H9 (cell line): ENCODE measurements at regions not wholly inside any gene's neighbourhood (a gene's known extent, or its start where the extent isn't known, plus 50 kb on each side); places are given as distances from the start of the nearest gene placed in this dataset.

ENCODE experiments used
- DNase-seq: peaks from one replicate; pipeline ENCODE4 v3.0.0-alpha.2; 2017
- H2AFZ ChIP-seq: one replicate; pipeline ENCODE4 v1.6.1; 2013; ENCODE audit warnings: mild to moderate bottlenecking, low read length, control low read depth, moderate library complexity
- H2AK5ac ChIP-seq: 2 replicates; pipeline ENCODE4 v1.6.1; 2013; ENCODE audit warnings: low read length, control low read depth, mixed read lengths; ENCODE audit not compliant: insufficient read length
- H2BK120ac ChIP-seq: one replicate; pipeline ENCODE4 v1.6.1; 2013; ENCODE audit warnings: low read depth, mild to moderate bottlenecking, low read length, control low read depth, inconsistent platforms; ENCODE audit not compliant: poor library complexity, severe bottlenecking
- H2BK12ac ChIP-seq: 2 replicates; pipeline ENCODE4 v1.6.1; 2013; ENCODE audit warnings: low read length, control low read depth, mixed read lengths, low read depth; ENCODE audit not compliant: insufficient read length
- H2BK15ac ChIP-seq: 2 replicates; pipeline ENCODE4 v1.6.1; 2013; ENCODE audit warnings: low read depth, low read length, control low read depth
- H2BK20ac ChIP-seq: one replicate; pipeline ENCODE4 v1.6.1; 2013; ENCODE audit warnings: low read depth, mild to moderate bottlenecking, low read length, control low read depth, inconsistent platforms; ENCODE audit not compliant: poor library complexity, severe bottlenecking
- H2BK5ac ChIP-seq: 2 replicates; pipeline ENCODE4 v1.6.1; 2013; ENCODE audit warnings: low read length, control low read depth, mixed read lengths; ENCODE audit not compliant: insufficient read length
- H3K14ac ChIP-seq: 2 replicates; pipeline ENCODE4 v1.6.1; 2013; ENCODE audit warnings: low read length, control low read depth; ENCODE audit not compliant: insufficient read depth
- H3K18ac ChIP-seq: 2 replicates; pipeline ENCODE4 v1.6.1; 2013; ENCODE audit warnings: low read depth, mild to moderate bottlenecking, mixed read lengths, low read length, control low read depth; ENCODE audit not compliant: insufficient read length
- H3K23ac ChIP-seq: 2 replicates; pipeline ENCODE4 v1.6.1; 2013; ENCODE audit warnings: low read length, control low read depth, mixed read lengths, low read depth; ENCODE audit not compliant: insufficient read length
- H3K23me2 ChIP-seq: 2 replicates; pipeline ENCODE4 v1.6.1; 2013; ENCODE audit warnings: low read depth, mild to moderate bottlenecking, mixed read lengths, low read length, control low read depth; ENCODE audit not compliant: insufficient read length, poor library complexity, severe bottlenecking
- H3K27ac ChIP-seq: 2 replicates; pipeline ENCODE4 v1.5.1; 2013; ENCODE audit warnings: low read length, control low read depth, mixed read lengths, low read depth; ENCODE audit not compliant: insufficient read length
- H3K27me3 ChIP-seq: 2 replicates; pipeline ENCODE4 v1.6.1; 2013; ENCODE audit warnings: low read length, control low read depth, inconsistent platforms; ENCODE audit not compliant: insufficient read depth
- H3K4ac ChIP-seq: 2 replicates; pipeline ENCODE4 v1.6.1; 2013; ENCODE audit warnings: low read depth, mild to moderate bottlenecking, control low read depth, inconsistent platforms, low read length, moderate library complexity
- H3K4me1 ChIP-seq: 2 replicates; pipeline ENCODE4 v1.6.1; 2013; ENCODE audit warnings: low read length, control low read depth, inconsistent platforms; ENCODE audit not compliant: insufficient read depth
- H3K4me2 ChIP-seq: 2 replicates; pipeline ENCODE4 v1.6.1; 2013; ENCODE audit warnings: low read length, control low read depth, mixed read lengths; ENCODE audit not compliant: insufficient read length, insufficient read depth
- H3K56ac ChIP-seq: 2 replicates; pipeline ENCODE4 v1.6.1; 2013; ENCODE audit warnings: low read depth, mild to moderate bottlenecking, mixed read lengths, low read length, control low read depth; ENCODE audit not compliant: insufficient read length
- H3K79me1 ChIP-seq: 2 replicates; pipeline ENCODE4 v1.6.1; 2013; ENCODE audit warnings: low read depth, mild to moderate bottlenecking, moderate library complexity, low read length, control low read depth, inconsistent platforms; ENCODE audit not compliant: insufficient read depth, poor library complexity, severe bottlenecking
- H3K79me2 ChIP-seq: 2 replicates; pipeline ENCODE4 v1.6.1; 2013; ENCODE audit warnings: low read length, control low read depth, inconsistent platforms; ENCODE audit not compliant: insufficient read depth
- H3K9ac ChIP-seq: 2 replicates; pipeline ENCODE4 v1.6.1; 2013; ENCODE audit warnings: low read length, control low read depth, mixed read lengths; ENCODE audit not compliant: insufficient read length; ENCODE audit errors: extremely low read depth
- H3K9me3 ChIP-seq: one replicate; pipeline ENCODE4 v1.6.1; 2013; ENCODE audit warnings: low read depth, low read length, inconsistent platforms; ENCODE audit not compliant: control insufficient read depth
- H3T11ph ChIP-seq: one replicate; pipeline ENCODE4 v1.6.1; 2013; ENCODE audit warnings: mild to moderate bottlenecking, low read length, control low read depth, inconsistent platforms
- H4K20me1 ChIP-seq: one replicate; pipeline ENCODE4 v1.6.1; 2013; ENCODE audit not compliant: control insufficient read depth, insufficient read length, insufficient read depth
- H4K5ac ChIP-seq: 2 replicates; pipeline ENCODE4 v1.6.1; 2013; ENCODE audit warnings: low read depth, mild to moderate bottlenecking, mixed read lengths, low read length, control low read depth; ENCODE audit not compliant: insufficient read length
- H4K8ac ChIP-seq: replicated peaks from 2 replicates; pipeline ENCODE4 v1.6.1; 2013; ENCODE audit warnings: low read length, control low read depth, mixed read lengths, low read depth; ENCODE audit not compliant: insufficient read length
- H4K91ac ChIP-seq: 2 replicates; pipeline ENCODE4 v1.6.1; 2013; ENCODE audit warnings: low read depth, mild to moderate bottlenecking, moderate library complexity, mixed read lengths, low read length, control low read depth; ENCODE audit not compliant: insufficient read length
- H3K27ac Mint-ChIP-seq, 3 experiments: 2 replicates in 2 of 3; 3 replicates in 1 of 3; pipeline ENCODE4 v1.8.0; 2020 to 2021; ENCODE audit warnings: mixed read lengths in 3 of 3, mild to moderate bottlenecking in 1 of 3, moderate library complexity in 1 of 3
- H3K27me3 Mint-ChIP-seq: 2 replicates; pipeline ENCODE4 v1.8.0; 2021; ENCODE audit warnings: low read depth, mild to moderate bottlenecking, moderate library complexity, mixed read lengths
- H3K36me3 Mint-ChIP-seq, 3 experiments: 2 replicates in 2 of 3; 3 replicates in 1 of 3; pipeline ENCODE4 v1.8.0; 2020 to 2021; ENCODE audit warnings: low read depth in 3 of 3, mixed read lengths in 3 of 3; ENCODE audit not compliant: insufficient read depth in 1 of 3
- H3K4me1 Mint-ChIP-seq, 2 experiments: 2 replicates each; pipeline ENCODE4 v1.8.0; 2020; ENCODE audit warnings: mixed read lengths in 2 of 2
- H3K4me3 Mint-ChIP-seq, 2 experiments: 2 replicates in 1 of 2; 3 replicates in 1 of 2; pipeline ENCODE4 v1.8.0; 2020 to 2021; ENCODE audit warnings: mild to moderate bottlenecking in 2 of 2, mixed read lengths in 2 of 2, moderate library complexity in 1 of 2
- H3K9me3 Mint-ChIP-seq, 2 experiments: 2 replicates in 1 of 2; 3 replicates in 1 of 2; pipeline ENCODE4 v1.8.0; 2020; ENCODE audit warnings: mild to moderate bottlenecking in 2 of 2, mixed read lengths in 2 of 2, moderate library complexity in 1 of 2
- WGBS: extraction: QIAGEN DNeasy Blood & Tissue Kit; methylation state at CpG from one replicate; pipeline ENCODE4 v1.1.7; 2013; ENCODE audit warnings: missing lambda C conversion rate, low lambda C conversion rate, mixed read lengths; ENCODE audit not compliant: insufficient read length; ENCODE audit errors: extremely low coverage; 5-methylcytosine and 5-hydroxymethylcytosine counted together
- TF ChIP-seq, protein P1 (sequence below): fragments of 200-600 bp; sonication (generic); conservative IDR thresholded peaks from 3 replicates; pipeline ENCODE4 v1.8.0; 2021; ENCODE audit warnings: antibody characterized with exemption, mild to moderate bottlenecking

DNA sequence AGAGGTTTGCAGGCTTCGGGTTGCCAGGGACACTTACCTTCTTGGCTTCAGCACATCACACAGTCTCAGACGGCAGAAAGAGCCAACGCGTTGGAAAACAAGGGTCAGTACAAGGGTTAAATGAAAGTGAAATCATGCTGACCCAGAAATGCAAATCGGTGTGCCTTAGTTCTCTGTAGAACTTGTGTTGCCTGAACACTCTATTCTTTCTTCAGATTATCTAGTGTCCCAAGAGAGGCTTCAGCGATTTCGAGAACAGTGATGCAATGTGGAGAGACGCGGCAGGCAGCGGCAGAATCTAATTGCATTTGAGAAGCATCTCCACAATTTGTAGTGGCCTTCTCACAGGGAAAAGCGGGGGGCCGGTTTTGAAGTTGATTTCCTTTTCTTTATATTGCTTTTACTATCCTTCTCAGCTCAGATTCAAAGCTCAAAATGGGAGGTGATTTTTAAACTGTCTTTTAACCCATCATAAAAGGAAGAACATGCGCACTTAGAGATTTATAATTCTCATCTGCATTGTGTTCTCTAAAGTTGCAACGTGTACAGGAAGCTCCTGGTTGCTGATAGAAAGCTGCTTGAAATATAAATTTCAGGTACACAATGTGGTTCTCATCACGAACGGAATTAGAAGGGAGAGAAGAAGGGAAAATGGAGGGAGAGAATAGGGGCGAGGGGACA is 67.8 kb upstream of the EGLN3 start:
- Histone ChIP-seq H2BK5ac (peak overlapping the region; percentile 5), H3K4ac (no peak overlapping the region), H2AFZ (peak overlapping the region; percentile 45), H4K20me1 (no peaks in the 10 kb centered on the region), H2AK5ac (no peak overlapping the region), H3K79me2 (no peaks in the 10 kb centered on the region), H3K18ac (no peak overlapping the region), H3K4me1 (peaks cover 5% of the 10 kb centered on the region), H3K79me1 (no peaks in the 10 kb centered on the region), H3K9me3 (no peaks in the 10 kb centered on the region), H2BK15ac (no peak overlapping the region), H3K23ac (no peak overlapping the region), H2BK20ac (no peak overlapping the region), H3K56ac (no peak overlapping the region), H3K4me2 (no peak overlapping the region), H3K27me3 (no peaks in the 10 kb centered on the region), H3K23me2 (no peaks in the 10 kb centered on the region), H2BK12ac (no peak overlapping the region), H3T11ph (no peak overlapping the region), H4K91ac (no peak overlapping the region), H4K8ac (no peak overlapping the region), H3K27ac (no peak overlapping the region), H3K14ac (no peak overlapping the region), H2BK120ac (no peak overlapping the region), H3K9ac (no peak overlapping the region), H4K5ac (no peak overlapping the region)
- H3K4me1 Mint-ChIP-seq: peaks cover 11 to 13% of the 10 kb centered on the region in 2 experiments
- no peaks in the 10 kb centered on the region for H3K36me3 Mint-ChIP-seq
- WGBS: no CpG with 5 or more reads among the region's 17 CpGs
- no peak overlapping the region for H3K4me3 Mint-ChIP-seq
- TF ChIP-seq, protein P1, sequence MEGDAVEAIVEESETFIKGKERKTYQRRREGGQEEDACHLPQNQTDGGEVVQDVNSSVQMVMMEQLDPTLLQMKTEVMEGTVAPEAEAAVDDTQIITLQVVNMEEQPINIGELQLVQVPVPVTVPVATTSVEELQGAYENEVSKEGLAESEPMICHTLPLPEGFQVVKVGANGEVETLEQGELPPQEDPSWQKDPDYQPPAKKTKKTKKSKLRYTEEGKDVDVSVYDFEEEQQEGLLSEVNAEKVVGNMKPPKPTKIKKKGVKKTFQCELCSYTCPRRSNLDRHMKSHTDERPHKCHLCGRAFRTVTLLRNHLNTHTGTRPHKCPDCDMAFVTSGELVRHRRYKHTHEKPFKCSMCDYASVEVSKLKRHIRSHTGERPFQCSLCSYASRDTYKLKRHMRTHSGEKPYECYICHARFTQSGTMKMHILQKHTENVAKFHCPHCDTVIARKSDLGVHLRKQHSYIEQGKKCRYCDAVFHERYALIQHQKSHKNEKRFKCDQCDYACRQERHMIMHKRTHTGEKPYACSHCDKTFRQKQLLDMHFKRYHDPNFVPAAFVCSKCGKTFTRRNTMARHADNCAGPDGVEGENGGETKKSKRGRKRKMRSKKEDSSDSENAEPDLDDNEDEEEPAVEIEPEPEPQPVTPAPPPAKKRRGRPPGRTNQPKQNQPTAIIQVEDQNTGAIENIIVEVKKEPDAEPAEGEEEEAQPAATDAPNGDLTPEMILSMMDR: no peak
- no peaks in the 10 kb centered on the region for H3K27me3 Mint-ChIP-seq
- DNase-seq: no peak
- no peak overlapping the region; a peak in 1 of 7 replicates for H3K27ac Mint-ChIP-seq
- no peaks in the 10 kb centered on the region for H3K9me3 Mint-ChIP-seq
